Femur (tissue), 1 donor: ENCODE measurements at regions not wholly inside any gene's neighbourhood (a gene's known extent, or its start where the extent isn't known, plus 50 kb on each side); places are given as distances from the start of the nearest gene placed in this dataset.

Experiments
- DNase-seq: peaks from one replicate; pipeline ENCODE4 v3.0.0-alpha.2; 2017

- no peak for DNase-seq
Measured at GRCh38 chr12:59839514-59839913, 243.7 kb downstream of the SLC16A7 start.

GRCh38 chr12:59843260-59843843 is 247.5 kb downstream of the SLC16A7 start:
- DNase-seq, result no peak

GRCh38 chr12:59844750-59845149 is 248.9 kb downstream of the SLC16A7 start:
- DNase-seq, result no peak

- no peak for DNase-seq
Measured at GRCh38 chr12:59845293-59845692, 249.5 kb downstream of the SLC16A7 start.

- DNase-seq, result no peak
Measured at GRCh38 chr12:59847127-59847526, 251.3 kb downstream of the SLC16A7 start.

GRCh38 chr12:59850268-59850667 is 254.4 kb downstream of the SLC16A7 start:
- no peak for DNase-seq

GRCh38 chr12:59858508-59859170 is 262.8 kb downstream of the SLC16A7 start:
- DNase-seq, result no peak

- DNase-seq, result no peak
Measured at GRCh38 chr12:59859171-59859510, 263.3 kb downstream of the SLC16A7 start.

GRCh38 chr12:59861635-59862034 is 265.8 kb downstream of the SLC16A7 start:
- no peak for DNase-seq

GRCh38 chr12:59867055-59867454 is 271.2 kb downstream of the SLC16A7 start:
- DNase-seq, result no peak

- DNase-seq, result no peak
Measured at GRCh38 chr12:59867689-59868088, 271.9 kb downstream of the SLC16A7 start.

GRCh38 chr12:59871779-59872178 is 275.9 kb downstream of the SLC16A7 start:
- DNase-seq, result no peak

- no peak for DNase-seq
Measured at GRCh38 chr12:59873136-59873535, 277.3 kb downstream of the SLC16A7 start.

GRCh38 chr12:59874781-59875180 is 279.0 kb downstream of the SLC16A7 start:
- no peak for DNase-seq

- DNase-seq, result no peak
Measured at GRCh38 chr12:59886131-59886733, 290.4 kb downstream of the SLC16A7 start.

GRCh38 chr12:59887178-59887577 is 291.3 kb downstream of the SLC16A7 start:
- no peak for DNase-seq

GRCh38 chr12:59890896-59891579 is 295.2 kb downstream of the SLC16A7 start:
- no peak for DNase-seq

GRCh38 chr12:59895166-59895775 is 299.4 kb downstream of the SLC16A7 start:
- DNase-seq, result no peak

GRCh38 chr12:59904874-59905521 is 309.2 kb downstream of the SLC16A7 start:
- DNase-seq, result no peak

GRCh38 chr12:59911516-59911915 is 315.7 kb downstream of the SLC16A7 start:
- DNase-seq, result no peak

- DNase-seq, result no peak
Measured at GRCh38 chr12:59916988-59917387, 321.2 kb downstream of the SLC16A7 start.

GRCh38 chr12:59927032-59927431 is 331.2 kb downstream of the SLC16A7 start:
- DNase-seq, result no peak

GRCh38 chr12:59928416-59928815 is 332.6 kb downstream of the SLC16A7 start:
- DNase-seq, result no peak
